ENCODE measurements at regions not wholly inside any gene's neighbourhood (a gene's known extent, or its start where the extent isn't known, plus 50 kb on each side); places are given as distances from the start of the nearest gene placed in this dataset.

GRCh38 chr12:98360401-98360800 is 155.0 kb upstream of the TMPO start:
- dilution Hi-C loops (cut with MboI; ENCODE audit: extremely low pct_ligation_motif_present, low sequenced_read_pairs): no loop called here
- Histone ChIP-seq H3K36me3 (ENCODE audit: control insufficient read depth in 2 of 2, extremely low read depth in 1 of 2, insufficient read depth in 2 of 2, low read length in 2 of 2) (no peaks in the 10 kb centered on the region), H3K4me2 (ENCODE audit: control insufficient read depth, extremely low read depth, insufficient read depth, low read depth, low read length) (no peak overlapping the region), H3K27ac (ENCODE audit: control insufficient read depth, insufficient read depth, low read length) (no peak overlapping the region), H3K4me3 (ENCODE audit: control insufficient read depth in 2 of 3, extremely low read depth in 1 of 3, insufficient read depth in 2 of 3, low read depth in 1 of 3, low read length in 3 of 3) (no peak overlapping the region), H3K27me3 (ENCODE audit: control insufficient read depth, extremely low read depth, insufficient read depth, low read length) (no peaks in the 10 kb centered on the region), H2AFZ (ENCODE audit: control insufficient read depth, low read length) (no peak overlapping the region), H3K9ac (ENCODE audit: control insufficient read depth, extremely low read depth, insufficient read depth, low read length) (no peak overlapping the region), H3K9me1 (ENCODE audit: control insufficient read depth, extremely low read depth, insufficient read depth, low read length) (no peaks in the 10 kb centered on the region), H4K20me1 (ENCODE audit: control insufficient read depth, extremely low read depth, insufficient read depth, low read length) (no peaks in the 10 kb centered on the region), H3K4me1 (ENCODE audit: control insufficient read depth, extremely low read depth, insufficient read depth, low read length) (peaks cover 3% of the 10 kb centered on the region), H3K79me2 (ENCODE audit: control insufficient read depth, insufficient read depth, low read length) (no peaks in the 10 kb centered on the region), H3K9me3 (ENCODE audit: control insufficient read depth, low read depth, low read length) (no peaks in the 10 kb centered on the region)
- no peak for FAIRE-seq
- TF ChIP-seq CTCF (optimal IDR thresholded peaks at IDR 0.05 in 1 of 3, IDR thresholded peaks at IDR 0.05 in 1 of 3, conservative IDR thresholded peaks at IDR 0.05 in 1 of 3; ENCODE audit: extremely low read depth in 1 of 3, insufficient read depth in 2 of 3, low read length in 3 of 3) (no peak), EZH2 (IDR thresholded peaks at IDR 0.05; ENCODE audit: low read length) (no peak)
- no peak for DNase-seq (ENCODE audit: low read depth, low spot score)

GRCh38 chr12:98369581-98369980 is 145.8 kb upstream of the TMPO start:
- Histone ChIP-seq H3K27ac (ENCODE audit: control insufficient read depth, insufficient read depth, low read length) (no peak overlapping the region), H3K4me2 (ENCODE audit: control insufficient read depth, extremely low read depth, insufficient read depth, low read depth, low read length) (no peak overlapping the region), H2AFZ (ENCODE audit: control insufficient read depth, low read length) (no peak overlapping the region), H3K4me1 (ENCODE audit: control insufficient read depth, extremely low read depth, insufficient read depth, low read length) (no peaks in the 10 kb centered on the region), H3K9me1 (ENCODE audit: control insufficient read depth, extremely low read depth, insufficient read depth, low read length) (no peaks in the 10 kb centered on the region), H3K79me2 (ENCODE audit: control insufficient read depth, insufficient read depth, low read length) (no peaks in the 10 kb centered on the region), H3K36me3 (ENCODE audit: control insufficient read depth in 2 of 2, extremely low read depth in 1 of 2, insufficient read depth in 2 of 2, low read length in 2 of 2) (no peaks in the 10 kb centered on the region), H3K27me3 (ENCODE audit: control insufficient read depth, extremely low read depth, insufficient read depth, low read length) (no peaks in the 10 kb centered on the region), H3K9ac (ENCODE audit: control insufficient read depth, extremely low read depth, insufficient read depth, low read length) (no peak overlapping the region), H3K9me3 (ENCODE audit: control insufficient read depth, low read depth, low read length) (no peaks in the 10 kb centered on the region), H3K4me3 (ENCODE audit: control insufficient read depth in 2 of 3, extremely low read depth in 1 of 3, insufficient read depth in 2 of 3, low read depth in 1 of 3, low read length in 3 of 3) (no peak overlapping the region), H4K20me1 (ENCODE audit: control insufficient read depth, extremely low read depth, insufficient read depth, low read length) (no peaks in the 10 kb centered on the region)
- TF ChIP-seq EZH2 (IDR thresholded peaks at IDR 0.05; ENCODE audit: low read length): no peak
- no peak for TF ChIP-seq CTCF (optimal IDR thresholded peaks at IDR 0.05 in 1 of 3, IDR thresholded peaks at IDR 0.05 in 1 of 3, conservative IDR thresholded peaks at IDR 0.05 in 1 of 3; ENCODE audit: extremely low read depth in 1 of 3, insufficient read depth in 2 of 3, low read length in 3 of 3)
- dilution Hi-C loops (cut with MboI; ENCODE audit: extremely low pct_ligation_motif_present, low sequenced_read_pairs): no loop called here
- no peak for DNase-seq (ENCODE audit: low read depth, low spot score)
- FAIRE-seq: no peak

Data from keratinocyte (primary cell).